Stimulated activated naive B cell treated with anti-CD40 and anti-IgM and Interleukin-4, amounts not matched to agents 10 μg/mL and 1 μg/mL and 100 μg/mL, for 72 hours (primary cell): ENCODE measurements at regions not wholly inside any gene's neighbourhood (a gene's known extent, or its start where the extent isn't known, plus 50 kb on each side); places are given as distances from the start of the nearest gene placed in this dataset.

Source experiments
- ATAC-seq, 2 donors: fragments of 150-1000 bp; cut with Tn5 transposase; replicated peaks; 2 replicates each; pipeline ENCODE4 v1.10.0; 2021; ENCODE audit warnings: moderate library complexity in 1 of 2
- DNase-seq: peaks from one replicate; pipeline ENCODE4 v3.0.0; 2021
- H3K27ac Mint-ChIP-seq: one replicate; pipeline ENCODE4 v1.8.0; 2022; ENCODE audit warnings: mild to moderate bottlenecking, mixed read lengths
- H3K27me3 Mint-ChIP-seq, 2 donors: one replicate each; pipeline ENCODE4 v1.8.0; 2022; ENCODE audit warnings: mixed read lengths in 2 of 2
- H3K36me3 Mint-ChIP-seq, 2 donors: one replicate each; pipeline ENCODE4 v1.8.0; 2022; ENCODE audit warnings: mixed read lengths in 2 of 2, mild to moderate bottlenecking in 1 of 2
- H3K4me1 Mint-ChIP-seq, 2 donors: one replicate each; pipeline ENCODE4 v1.8.0; 2022; ENCODE audit warnings: mixed read lengths in 2 of 2, mild to moderate bottlenecking in 1 of 2
- H3K4me3 Mint-ChIP-seq, 2 donors: one replicate each; pipeline ENCODE4 v1.8.0; 2022; ENCODE audit warnings: mild to moderate bottlenecking in 2 of 2, mixed read lengths in 2 of 2, moderate library complexity in 1 of 2
- H3K9me3 Mint-ChIP-seq, 2 donors: one replicate each; pipeline ENCODE4 v1.8.0; 2022; ENCODE audit warnings: mixed read lengths in 2 of 2, mild to moderate bottlenecking in 1 of 2

DNA sequence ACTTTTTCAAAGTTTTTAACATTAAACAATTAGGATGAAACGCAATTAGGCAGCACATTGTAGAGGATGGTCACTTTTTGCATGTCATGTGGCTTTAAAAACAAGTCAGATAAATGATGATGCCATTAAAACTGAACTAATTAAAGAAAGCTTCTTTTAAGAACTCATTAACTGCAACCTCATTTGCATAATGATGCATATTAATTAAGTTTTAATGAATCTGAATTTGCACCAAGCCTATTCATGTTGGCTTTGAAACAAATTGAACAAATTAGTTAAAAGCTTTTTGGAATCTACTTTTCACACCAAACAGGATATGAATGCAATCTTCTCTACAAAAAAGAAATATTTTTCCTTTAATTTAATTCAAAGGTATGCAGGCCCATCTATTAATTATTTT is 499.0 kb downstream of the VRK1 start:
- H3K27me3 Mint-ChIP-seq: peaks cover 20 to 34% of the 10 kb centered on the region in 2 donors
- DNase-seq: no peak
- H3K4me3 Mint-ChIP-seq: no peak overlapping the region
- no peaks in the 10 kb centered on the region for H3K9me3 Mint-ChIP-seq
- no peaks in the 10 kb centered on the region for H3K36me3 Mint-ChIP-seq
- peaks cover under 1 to 2% of the 10 kb centered on the region in 2 donors for H3K4me1 Mint-ChIP-seq
- H3K27ac Mint-ChIP-seq: no peak overlapping the region
- ATAC-seq: no peak

DNA sequence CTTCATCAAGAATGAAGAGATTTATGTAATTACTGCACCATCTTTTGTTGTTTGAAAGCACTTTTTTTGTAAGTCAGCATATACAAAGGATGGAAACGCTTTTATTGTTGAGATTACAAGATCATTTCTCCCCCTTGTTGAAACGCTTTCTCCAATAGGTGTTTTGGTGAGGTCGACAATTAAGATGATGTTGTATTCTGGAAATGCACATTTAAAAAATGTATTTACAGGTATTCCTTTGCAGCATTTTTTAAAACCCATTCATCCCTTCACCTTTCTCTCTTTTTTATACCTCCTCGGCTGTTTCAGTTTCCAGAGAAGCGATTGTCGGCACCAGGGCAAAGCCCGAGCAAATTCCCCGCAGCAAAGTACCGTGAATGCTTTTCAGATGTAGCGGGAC is 499.9 kb downstream of the VRK1 start:
- no peaks in the 10 kb centered on the region for H3K9me3 Mint-ChIP-seq
- DNase-seq (no peak), ATAC-seq (no peak)
- no peak overlapping the region for H3K4me3 Mint-ChIP-seq
- H3K4me1 Mint-ChIP-seq: no peaks in the 10 kb centered on the region
- H3K36me3 Mint-ChIP-seq: no peaks in the 10 kb centered on the region
- peaks cover 16 to 34% of the 10 kb centered on the region in 2 donors for H3K27me3 Mint-ChIP-seq
- H3K27ac Mint-ChIP-seq: no peak overlapping the region

DNA sequence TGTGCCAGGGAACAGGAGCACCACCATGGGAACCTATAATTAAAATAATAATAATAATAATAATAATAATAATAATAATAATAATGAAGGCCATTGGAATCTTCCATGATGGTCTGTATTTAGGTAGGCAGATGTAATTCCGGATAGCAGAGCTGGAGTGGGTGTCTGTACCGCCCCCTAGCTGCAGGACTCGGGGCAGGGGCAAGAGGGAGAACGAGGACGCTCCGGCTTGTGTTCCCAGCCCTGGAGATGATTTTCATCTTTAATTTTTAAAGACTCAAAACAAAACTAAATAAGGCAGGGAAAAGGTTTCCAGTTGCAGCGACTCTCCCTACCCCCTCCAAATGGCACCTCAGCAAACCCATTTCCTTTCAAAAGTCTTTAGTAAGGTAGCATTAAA is 501.1 kb downstream of the VRK1 start:
- H3K9me3 Mint-ChIP-seq: no peaks in the 10 kb centered on the region

DNA sequence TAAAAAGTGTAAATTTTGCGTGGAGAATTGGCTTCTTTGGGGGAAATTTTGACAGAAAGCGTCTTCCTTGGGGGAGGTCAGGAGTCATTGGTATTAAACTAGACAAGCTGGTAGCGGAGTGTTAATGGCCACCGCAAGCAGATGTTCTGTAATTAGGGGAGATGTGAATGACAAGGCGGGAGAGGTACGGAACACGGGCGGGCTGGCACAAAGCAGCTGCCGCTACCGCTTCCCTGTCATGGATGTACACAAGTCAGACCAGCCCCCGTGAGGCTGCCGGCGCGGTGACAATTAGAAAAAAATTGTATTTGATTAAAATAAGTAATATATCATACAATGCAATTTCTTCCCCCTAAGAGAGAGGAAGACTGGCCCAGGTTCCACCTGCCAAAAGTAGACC is 501.6 kb downstream of the VRK1 start:
- Mint-ChIP-seq H3K27me3 (peaks cover 16 to 23% of the 10 kb centered on the region in 2 donors), H3K36me3 (no peaks in the 10 kb centered on the region), H3K4me3 (no peak overlapping the region), H3K27ac (no peak overlapping the region), H3K4me1 (no peaks in the 10 kb centered on the region), H3K9me3 (no peaks in the 10 kb centered on the region)
- no peak for ATAC-seq
- no peak for DNase-seq

More for the DNA sequence above, 501.1 kb downstream of the VRK1 start:
- H3K27ac Mint-ChIP-seq: no peak overlapping the region
- no peaks in the 10 kb centered on the region for H3K36me3 Mint-ChIP-seq
- H3K27me3 Mint-ChIP-seq: peaks cover 16 to 23% of the 10 kb centered on the region in 2 donors
- DNase-seq (no peak), ATAC-seq (no peak)
- no peak overlapping the region for H3K4me3 Mint-ChIP-seq
- H3K4me1 Mint-ChIP-seq: no peaks in the 10 kb centered on the region

DNA sequence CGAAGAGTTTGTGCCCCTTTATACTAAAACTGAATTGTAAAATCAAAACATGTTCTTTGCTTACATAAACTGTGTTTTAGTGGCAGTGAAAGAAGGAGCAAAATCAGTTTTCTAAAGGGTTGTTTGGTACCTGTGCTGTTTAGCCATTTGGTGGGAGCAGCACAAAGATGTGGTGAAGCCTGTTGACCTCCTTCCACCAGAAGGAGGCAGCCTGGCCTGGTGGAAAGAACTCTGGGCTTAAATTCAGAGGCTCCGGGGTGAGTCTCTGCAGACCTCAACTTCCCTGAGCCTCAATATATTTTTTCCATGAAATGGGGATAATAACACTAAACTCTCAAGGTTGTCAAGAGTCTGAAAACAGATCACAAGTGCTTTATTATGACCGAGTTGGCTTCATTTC is 502.5 kb downstream of the VRK1 start:
- no peak overlapping the region for H3K27ac Mint-ChIP-seq
- H3K36me3 Mint-ChIP-seq: no peaks in the 10 kb centered on the region
- no peak for ATAC-seq
- no peaks in the 10 kb centered on the region for H3K9me3 Mint-ChIP-seq
- H3K27me3 Mint-ChIP-seq: peaks cover 16 to 23% of the 10 kb centered on the region in 2 donors
- H3K4me3 Mint-ChIP-seq: no peak overlapping the region
- no peaks in the 10 kb centered on the region for H3K4me1 Mint-ChIP-seq
- no peak for DNase-seq

DNA sequence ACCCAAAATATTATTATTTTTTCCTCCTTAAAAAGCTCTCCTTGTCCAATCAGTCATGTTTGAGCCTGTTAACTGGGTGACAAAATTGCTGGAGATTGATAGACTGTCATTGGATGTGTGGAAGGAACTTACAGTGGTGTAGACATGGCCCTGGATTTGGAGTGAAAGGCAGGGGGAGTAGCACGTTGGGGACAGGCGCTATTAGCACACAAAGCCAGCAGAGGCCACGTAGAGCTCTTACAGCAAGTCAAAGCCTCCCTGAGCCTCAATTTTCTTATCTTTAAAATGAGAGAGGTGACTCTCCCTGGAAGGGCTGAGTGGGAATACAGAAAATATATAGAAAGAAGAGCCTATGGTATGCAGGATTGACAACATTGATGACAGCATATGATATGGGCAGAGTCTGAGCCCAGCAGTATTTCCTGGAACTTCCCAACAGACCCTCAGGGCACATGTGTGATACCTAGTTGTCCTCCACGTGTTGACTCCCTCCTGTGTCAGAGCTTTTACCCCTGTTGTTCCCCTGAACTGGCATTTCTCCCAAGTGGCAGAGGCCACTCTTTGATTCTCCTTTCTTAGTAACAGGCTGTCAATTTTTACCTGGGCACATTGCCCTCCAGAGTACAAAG is 504.9 kb downstream of the VRK1 start:
- DNase-seq: no peak
- ATAC-seq: no peak
- Mint-ChIP-seq H3K9me3 (no peaks in the 10 kb centered on the region), H3K36me3 (no peaks in the 10 kb centered on the region), H3K4me1 (no peaks in the 10 kb centered on the region), H3K4me3 (no peak overlapping the region), H3K27ac (no peak overlapping the region), H3K27me3 (peaks cover 16 to 23% of the 10 kb centered on the region in 2 donors)

DNA sequence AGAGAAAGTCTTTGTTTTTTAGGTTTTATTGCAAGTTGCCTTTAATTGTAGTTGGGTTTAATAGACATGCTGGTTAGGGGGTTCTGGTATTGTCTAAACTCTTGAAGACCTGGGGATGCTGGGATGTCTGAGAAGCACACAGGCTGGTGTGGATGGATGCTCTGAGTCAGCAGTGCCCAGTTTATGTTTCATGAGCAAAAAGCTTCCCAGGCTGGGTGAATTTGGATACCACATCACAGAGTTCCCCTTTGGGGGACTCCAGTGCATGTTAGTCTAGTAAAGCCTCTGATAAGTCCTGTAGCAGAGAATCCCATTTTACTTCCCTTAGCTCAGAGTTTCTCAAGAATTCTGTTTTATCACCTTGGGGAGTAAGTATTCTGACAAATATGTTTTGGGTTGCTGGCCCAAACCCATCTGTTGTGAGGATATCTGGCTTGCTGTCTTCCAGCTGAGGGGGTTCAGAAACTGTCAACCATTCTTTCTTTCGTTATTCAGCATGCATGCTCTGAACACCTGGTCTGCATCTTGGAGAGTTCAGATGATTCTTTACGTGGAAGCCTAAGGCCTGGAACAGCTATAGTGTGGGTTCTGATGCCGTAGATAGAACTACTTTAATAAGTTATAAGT is 509.1 kb downstream of the VRK1 start:
- Mint-ChIP-seq H3K9me3 (no peaks in the 10 kb centered on the region), H3K27me3 (no peaks in the 10 kb centered on the region), H3K4me3 (no peak overlapping the region), H3K4me1 (no peaks in the 10 kb centered on the region), H3K36me3 (no peaks in the 10 kb centered on the region), H3K27ac (no peak overlapping the region)
- no peak for DNase-seq
- ATAC-seq: no peak

DNA sequence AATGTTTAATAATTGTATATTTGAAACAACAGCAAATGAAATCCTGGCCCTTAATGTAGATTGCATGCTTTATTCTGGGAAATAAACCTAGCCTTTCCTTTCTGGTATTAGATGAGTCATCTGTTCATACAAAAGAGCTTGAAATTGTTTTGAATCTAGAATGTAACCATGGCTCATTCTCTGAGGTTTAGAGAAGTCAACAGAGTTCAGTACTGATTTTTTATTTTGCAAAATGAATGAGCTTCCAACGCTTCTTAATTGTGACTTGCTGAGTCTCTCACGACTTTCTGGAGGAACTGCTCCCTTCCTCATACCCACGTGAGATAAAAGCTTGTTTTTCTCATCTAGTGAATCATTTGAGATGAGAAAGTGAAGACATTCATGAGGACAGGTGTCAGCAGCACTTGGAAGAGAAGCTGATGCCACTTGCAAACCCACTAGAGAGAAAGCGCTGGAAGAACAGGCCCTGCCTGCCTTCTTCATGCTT is 509.6 kb downstream of the VRK1 start:
- no peaks in the 10 kb centered on the region for H3K4me1 Mint-ChIP-seq
- no peak for ATAC-seq
- H3K4me3 Mint-ChIP-seq: no peak overlapping the region
- no peaks in the 10 kb centered on the region for H3K36me3 Mint-ChIP-seq
- H3K27ac Mint-ChIP-seq: no peak overlapping the region
- H3K9me3 Mint-ChIP-seq: no peaks in the 10 kb centered on the region
- H3K27me3 Mint-ChIP-seq: no peaks in the 10 kb centered on the region
- no peak for DNase-seq

DNA sequence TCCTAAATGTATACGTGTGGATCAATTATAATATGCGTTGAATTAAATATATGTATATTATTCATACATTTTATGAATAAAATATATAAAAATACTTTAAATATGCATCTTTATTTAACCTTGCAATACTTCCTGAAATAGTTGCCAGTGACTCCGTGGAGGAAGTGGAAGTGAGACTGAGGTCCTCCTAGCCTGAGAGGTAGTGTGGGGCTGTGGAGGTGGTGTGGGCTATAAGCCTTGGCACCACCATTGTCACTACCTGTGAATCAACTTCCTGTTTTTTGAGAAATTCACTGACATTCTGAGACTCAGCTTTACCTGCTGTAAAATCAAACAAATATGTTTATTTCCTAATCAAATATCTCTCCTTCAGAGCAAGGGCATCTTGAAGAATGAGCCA is 514.2 kb downstream of the VRK1 start:
- Mint-ChIP-seq H3K4me1 (no peaks in the 10 kb centered on the region), H3K27me3 (peaks cover 0 to 13% of the 10 kb centered on the region in 2 donors), H3K36me3 (peaks cover 0 to 3% of the 10 kb centered on the region in 2 donors), H3K27ac (no peak overlapping the region), H3K9me3 (peaks cover 6 to 9% of the 10 kb centered on the region in 2 donors), H3K4me3 (no peak overlapping the region)
- DNase-seq (no peak), ATAC-seq (peak; percentile 46 to 70)

DNA sequence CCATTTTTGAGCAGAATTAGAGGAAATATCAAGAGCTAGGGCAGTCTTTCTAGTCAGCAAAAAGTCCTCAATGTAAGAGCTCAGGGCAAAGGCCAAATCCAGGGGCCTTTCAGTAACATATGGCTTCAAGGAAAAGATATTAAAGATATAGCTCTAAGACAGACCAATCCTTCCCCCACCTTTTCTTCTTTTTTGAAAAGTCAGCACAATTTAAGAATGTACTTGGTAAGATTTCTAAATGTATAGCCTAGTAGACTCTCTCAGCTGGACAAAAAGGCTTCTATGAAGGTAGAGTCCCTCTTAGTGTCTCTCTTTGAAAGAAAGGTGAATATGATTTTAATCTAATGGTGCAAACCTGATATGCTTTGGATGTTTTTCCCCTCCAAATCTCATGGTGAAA is 515.7 kb downstream of the VRK1 start:
- DNase-seq (no peak), ATAC-seq (no peak)
- no peaks in the 10 kb centered on the region for H3K4me1 Mint-ChIP-seq
- H3K27ac Mint-ChIP-seq: no peak overlapping the region
- no peak overlapping the region for H3K4me3 Mint-ChIP-seq
- H3K9me3 Mint-ChIP-seq: peaks cover 6 to 9% of the 10 kb centered on the region in 2 donors
- peaks cover 0 to 13% of the 10 kb centered on the region in 2 donors for H3K27me3 Mint-ChIP-seq
- peaks cover 0 to 3% of the 10 kb centered on the region in 2 donors for H3K36me3 Mint-ChIP-seq

DNA sequence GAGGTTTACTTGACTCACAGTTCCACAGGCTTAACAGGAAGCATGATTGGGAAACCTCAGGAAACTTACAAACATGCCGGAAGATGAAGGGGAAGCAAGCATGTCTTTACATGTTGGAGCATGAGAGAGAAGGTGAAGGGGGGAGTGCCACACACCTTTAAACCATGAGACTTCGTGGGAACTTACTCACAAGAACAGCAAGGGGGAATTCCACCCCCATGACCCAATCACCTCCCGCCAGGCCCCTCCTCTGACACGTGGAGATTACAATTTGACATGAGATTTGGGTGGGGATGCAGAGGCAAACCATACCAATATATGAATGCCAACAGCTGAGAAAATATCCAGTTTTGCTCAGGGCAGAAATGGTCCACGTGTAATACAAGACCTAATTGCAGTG is 518.6 kb downstream of the VRK1 start:
- Mint-ChIP-seq H3K27ac (no peak overlapping the region), H3K4me3 (no peak overlapping the region), H3K9me3 (peaks cover 8 to 12% of the 10 kb centered on the region in 2 donors), H3K4me1 (no peaks in the 10 kb centered on the region), H3K36me3 (peaks cover 0 to 3% of the 10 kb centered on the region in 2 donors), H3K27me3 (peaks cover 0 to 13% of the 10 kb centered on the region in 2 donors)
- no peak for DNase-seq
- ATAC-seq: no peak

DNA sequence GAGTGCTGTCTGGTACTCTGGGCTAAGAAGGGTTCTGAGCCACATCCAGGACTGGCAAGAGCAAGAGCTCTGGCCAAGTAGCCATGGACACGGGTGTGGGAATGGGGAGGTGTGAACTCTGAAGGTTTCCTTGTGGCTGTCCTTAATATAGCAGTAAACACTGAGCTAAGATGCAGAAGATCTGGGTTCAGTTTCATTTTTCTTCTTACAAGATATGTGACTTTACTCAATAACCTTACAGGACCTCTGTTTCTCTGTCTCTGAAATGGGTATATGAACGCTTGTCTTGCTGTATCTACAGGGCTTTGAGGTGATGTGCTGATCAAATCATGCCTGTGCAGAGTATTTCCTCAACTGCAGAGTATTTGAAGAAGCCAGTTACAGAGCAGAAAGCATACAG is 521.2 kb downstream of the VRK1 start:
- Mint-ChIP-seq H3K4me1 (no peaks in the 10 kb centered on the region), H3K9me3 (peaks cover 6 to 14% of the 10 kb centered on the region in 2 donors), H3K27ac (no peak overlapping the region), H3K36me3 (peaks cover 0 to 2% of the 10 kb centered on the region in 2 donors), H3K4me3 (no peak overlapping the region), H3K27me3 (peaks cover 0 to 8% of the 10 kb centered on the region in 2 donors)
- ATAC-seq (no peak), DNase-seq (no peak)

DNA sequence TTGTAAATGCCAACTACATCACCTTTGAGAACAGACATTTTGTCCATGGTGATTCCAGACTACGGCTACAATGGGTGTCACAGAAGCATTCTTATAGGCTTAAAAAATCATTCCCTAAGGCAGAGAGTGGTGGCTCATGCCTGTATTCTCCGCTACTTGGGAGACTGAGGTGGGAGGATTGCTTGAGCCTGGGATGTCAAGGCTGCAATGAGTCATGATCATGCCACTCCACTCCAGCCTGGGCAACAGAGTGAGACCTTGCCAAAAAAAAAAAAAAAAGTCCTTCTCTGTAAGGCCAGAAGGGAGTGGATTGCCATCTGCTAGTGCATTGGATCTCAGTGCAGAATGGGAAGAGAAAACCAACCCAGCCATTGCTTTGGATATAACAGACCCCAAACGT is 522.5 kb downstream of the VRK1 start:
- Mint-ChIP-seq H3K36me3 (no peaks in the 10 kb centered on the region), H3K27ac (no peak overlapping the region), H3K4me1 (no peaks in the 10 kb centered on the region), H3K27me3 (no peaks in the 10 kb centered on the region), H3K9me3 (peaks cover 2 to 7% of the 10 kb centered on the region in 2 donors), H3K4me3 (no peak overlapping the region)
- DNase-seq: no peak
- no peak for ATAC-seq

DNA sequence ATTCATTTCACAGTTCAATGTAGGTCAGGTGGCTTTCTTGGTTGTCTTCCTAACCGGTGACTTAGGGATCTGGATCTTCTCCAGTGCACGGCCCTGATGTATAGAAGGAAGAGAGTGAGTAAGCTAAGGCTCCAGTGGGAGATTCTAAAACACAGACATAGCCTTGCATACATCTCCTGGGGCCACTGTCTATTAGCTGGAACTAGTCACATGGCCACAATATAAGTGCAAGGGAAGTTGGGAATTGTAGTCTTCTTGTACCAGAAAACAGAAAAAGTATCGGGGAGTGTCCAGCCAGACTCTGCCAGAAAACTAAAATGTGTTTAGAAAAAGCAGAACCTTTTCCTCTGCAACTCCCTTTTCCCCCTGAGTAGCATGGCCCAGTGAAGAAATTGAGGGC is 531.6 kb downstream of the VRK1 start:
- DNase-seq (no peak), ATAC-seq (no peak)
- no peak overlapping the region for H3K4me3 Mint-ChIP-seq
- H3K27ac Mint-ChIP-seq: no peak overlapping the region
- H3K27me3 Mint-ChIP-seq: peaks cover 0 to 4% of the 10 kb centered on the region in 2 donors
- peaks cover 0 to 5% of the 10 kb centered on the region in 2 donors for H3K4me1 Mint-ChIP-seq
- H3K36me3 Mint-ChIP-seq: no peaks in the 10 kb centered on the region
- no peaks in the 10 kb centered on the region for H3K9me3 Mint-ChIP-seq

DNA sequence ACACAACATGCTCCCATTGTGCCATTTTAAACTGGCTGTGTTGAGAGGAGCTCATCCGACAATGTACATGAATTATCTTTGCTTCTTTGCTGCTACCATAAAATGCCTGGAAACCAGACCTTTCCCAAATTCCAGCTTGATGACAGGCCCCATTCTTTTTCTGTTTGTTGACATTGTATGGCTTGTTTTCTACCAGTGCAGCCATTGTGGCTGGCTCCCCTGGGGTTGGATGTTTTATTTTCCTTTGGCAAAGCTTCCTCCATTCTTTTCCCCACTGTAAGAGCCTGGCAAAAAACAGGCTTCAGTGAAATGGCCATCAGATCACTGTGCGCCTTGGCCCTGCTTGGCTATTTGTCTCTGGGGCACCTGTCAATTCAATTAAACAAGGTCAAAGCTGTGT is 532.5 kb downstream of the VRK1 start:
- Mint-ChIP-seq H3K9me3 (no peaks in the 10 kb centered on the region), H3K27ac (no peak overlapping the region), H3K27me3 (peaks cover 0 to 4% of the 10 kb centered on the region in 2 donors), H3K4me3 (no peak overlapping the region), H3K36me3 (no peaks in the 10 kb centered on the region), H3K4me1 (peaks cover 0 to 5% of the 10 kb centered on the region in 2 donors)
- ATAC-seq (no peak), DNase-seq (no peak)
